ENCODE measurements at regions not wholly inside any gene's neighbourhood (a gene's known extent, or its start where the extent isn't known, plus 50 kb on each side); places are given as distances from the start of the nearest gene placed in this dataset.

- no peak for TF ChIP-seq CTCF (IDR thresholded peaks at IDR 0.05)
- no peak for TF ChIP-seq POLR2A (IDR thresholded peaks at IDR 0.05)
- TF ChIP-seq POLR2AphosphoS5 (IDR thresholded peaks at IDR 0.05; ENCODE audit: insufficient read depth in 1 of 2, low read depth in 1 of 2): no peak
Measured at GRCh38 chr5:14930486-14930885, 58.9 kb upstream of the ANKH start.

Measured in vagina (tissue), 2 donors.